ENCODE measurements at regions not wholly inside any gene's neighbourhood (a gene's known extent, or its start where the extent isn't known, plus 50 kb on each side); places are given as distances from the start of the nearest gene placed in this dataset.
A peak's percentile ranks its signal among the peaks of the same experiment; 100 is the strongest.

DNA sequence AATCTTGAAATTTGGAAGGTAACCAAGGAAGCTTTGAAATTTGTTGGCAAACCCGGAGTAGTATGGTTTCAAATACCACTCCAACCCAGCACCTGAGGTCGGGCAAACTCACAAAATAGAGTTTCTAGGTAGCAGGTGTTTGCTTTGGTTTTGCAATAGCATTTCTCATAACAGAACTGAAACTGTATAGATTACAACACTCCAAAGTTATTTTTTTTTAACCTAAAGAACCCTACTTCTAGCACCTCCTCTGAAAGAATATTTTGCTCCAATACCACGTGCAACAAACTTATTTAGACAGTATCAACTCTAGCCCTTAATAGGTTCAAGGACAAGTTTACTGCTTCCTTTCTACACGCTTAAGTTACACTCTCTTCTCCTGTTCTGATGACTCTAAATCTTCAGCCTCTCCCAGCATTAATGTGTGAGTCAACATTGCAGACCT is 178.5 kb upstream of the FMN2 start:
- WGBS (ENCODE audit: insufficient coverage) = 0% methylated on average over 1 of the region's 4 CpGs
- Mint-ChIP-seq H3K9me3 (no peaks in the 10 kb centered on the region), H3K4me3 (no peak overlapping the region), H3K27me3 (ENCODE audit: low read depth in 3 of 3) (peaks cover 0 to 2% (median 0%) of the 10 kb centered on the region in 3 donors), H3K27ac (no peak overlapping the region), H3K36me3 (no peaks in the 10 kb centered on the region), H3K4me1 (peaks cover 55% of the 10 kb centered on the region)
- peak in 1 of 3 donors; percentile 11 for DNase-seq
- Histone ChIP-seq H3K4me3 (replicated peaks in 1 of 3; ENCODE audit: low read depth in 2 of 3, low read length in 3 of 3) (no peak overlapping the region), H3K4me1 (ENCODE audit: control insufficient read depth in 1 of 2, insufficient read depth in 2 of 2, low read length in 2 of 2) (peaks cover 46 to 63% of the 10 kb centered on the region in 2 donors), H3K4me2 (replicated peaks; ENCODE audit: extremely low read depth, low read length, poor library complexity, severe bottlenecking) (no peak overlapping the region), H3K9me3 (replicated peaks in 1 of 2; ENCODE audit: control insufficient read depth in 1 of 2, insufficient read depth in 1 of 2, low read length in 2 of 2) (no peaks in the 10 kb centered on the region), H3K9ac (ENCODE audit: insufficient read depth, low read length, poor library complexity, severe bottlenecking) (no peak overlapping the region), H3K27me3 (ENCODE audit: control insufficient read depth in 2 of 2, insufficient read depth in 2 of 2, low read length in 2 of 2) (no peaks in the 10 kb centered on the region), H3K36me3 (replicated peaks in 1 of 2; ENCODE audit: control insufficient read depth in 1 of 2, insufficient read depth in 2 of 2, low read length in 2 of 2) (no peaks in the 10 kb centered on the region), H4K20me1 (ENCODE audit: insufficient read depth, low read length) (no peaks in the 10 kb centered on the region), H3K79me2 (ENCODE audit: insufficient read depth, low read length) (no peaks in the 10 kb centered on the region), H2AFZ (ENCODE audit: insufficient read depth, low read depth, low read length, poor library complexity, severe bottlenecking) (no peak overlapping the region), H3K27ac (ENCODE audit: low read depth in 1 of 2, low read length in 2 of 2) (no peak overlapping the region)
- intact Hi-C loops (cut with micrococcal nuclease) = no loop called here
- TF ChIP-seq, protein P1, sequence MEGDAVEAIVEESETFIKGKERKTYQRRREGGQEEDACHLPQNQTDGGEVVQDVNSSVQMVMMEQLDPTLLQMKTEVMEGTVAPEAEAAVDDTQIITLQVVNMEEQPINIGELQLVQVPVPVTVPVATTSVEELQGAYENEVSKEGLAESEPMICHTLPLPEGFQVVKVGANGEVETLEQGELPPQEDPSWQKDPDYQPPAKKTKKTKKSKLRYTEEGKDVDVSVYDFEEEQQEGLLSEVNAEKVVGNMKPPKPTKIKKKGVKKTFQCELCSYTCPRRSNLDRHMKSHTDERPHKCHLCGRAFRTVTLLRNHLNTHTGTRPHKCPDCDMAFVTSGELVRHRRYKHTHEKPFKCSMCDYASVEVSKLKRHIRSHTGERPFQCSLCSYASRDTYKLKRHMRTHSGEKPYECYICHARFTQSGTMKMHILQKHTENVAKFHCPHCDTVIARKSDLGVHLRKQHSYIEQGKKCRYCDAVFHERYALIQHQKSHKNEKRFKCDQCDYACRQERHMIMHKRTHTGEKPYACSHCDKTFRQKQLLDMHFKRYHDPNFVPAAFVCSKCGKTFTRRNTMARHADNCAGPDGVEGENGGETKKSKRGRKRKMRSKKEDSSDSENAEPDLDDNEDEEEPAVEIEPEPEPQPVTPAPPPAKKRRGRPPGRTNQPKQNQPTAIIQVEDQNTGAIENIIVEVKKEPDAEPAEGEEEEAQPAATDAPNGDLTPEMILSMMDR (IDR thresholded peaks at IDR 0.05) = no peak

DNA sequence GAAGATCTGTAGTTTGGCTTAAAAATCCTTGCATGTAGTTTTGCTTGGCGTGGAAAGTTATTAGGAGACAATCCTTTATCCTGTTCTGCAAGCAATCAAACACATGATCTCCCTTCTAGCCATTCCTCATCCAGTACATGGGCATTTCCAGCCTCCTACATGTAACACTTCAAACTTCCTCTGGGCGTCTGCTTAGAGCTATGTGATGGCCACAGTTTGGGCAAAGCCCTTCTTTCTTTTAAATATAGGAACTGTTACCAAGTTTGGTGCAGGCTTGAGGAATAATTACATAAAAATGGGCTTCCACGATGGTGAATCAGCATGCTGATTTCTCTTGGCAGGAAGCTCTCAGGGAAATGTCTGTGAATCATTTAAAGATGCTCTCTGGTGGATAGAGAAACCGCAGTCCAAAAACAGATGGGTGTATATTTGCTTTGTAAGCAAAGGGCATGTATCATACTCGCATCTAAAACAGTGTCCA is 176.9 kb upstream of the FMN2 start:
- peak overlapping the region in 1 of 7 donors; percentile 36 for H3K27ac Mint-ChIP-seq
- H3K4me1 Mint-ChIP-seq = peaks cover 49% of the 10 kb centered on the region
- TF ChIP-seq, protein P1 (IDR thresholded peaks at IDR 0.05) = peak; percentile 15
- Histone ChIP-seq H3K4me2 (replicated peaks; ENCODE audit: extremely low read depth, low read length, poor library complexity, severe bottlenecking) (no peak overlapping the region), H3K27me3 (ENCODE audit: control insufficient read depth in 2 of 2, insufficient read depth in 2 of 2, low read length in 2 of 2) (no peaks in the 10 kb centered on the region), H3K79me2 (ENCODE audit: insufficient read depth, low read length) (no peaks in the 10 kb centered on the region), H3K36me3 (replicated peaks in 1 of 2; ENCODE audit: control insufficient read depth in 1 of 2, insufficient read depth in 2 of 2, low read length in 2 of 2) (no peaks in the 10 kb centered on the region), H3K9me3 (replicated peaks in 1 of 2; ENCODE audit: control insufficient read depth in 1 of 2, insufficient read depth in 1 of 2, low read length in 2 of 2) (no peaks in the 10 kb centered on the region), H3K4me1 (ENCODE audit: control insufficient read depth in 1 of 2, insufficient read depth in 2 of 2, low read length in 2 of 2) (peaks cover 35 to 48% of the 10 kb centered on the region in 2 donors), H3K9ac (ENCODE audit: insufficient read depth, low read length, poor library complexity, severe bottlenecking) (no peak overlapping the region), H4K20me1 (ENCODE audit: insufficient read depth, low read length) (no peaks in the 10 kb centered on the region), H3K27ac (ENCODE audit: low read depth in 1 of 2, low read length in 2 of 2) (no peak overlapping the region), H3K4me3 (replicated peaks in 1 of 3; ENCODE audit: low read depth in 2 of 3, low read length in 3 of 3) (no peak overlapping the region), H2AFZ (ENCODE audit: insufficient read depth, low read depth, low read length, poor library complexity, severe bottlenecking) (no peak overlapping the region)
- no peaks in the 10 kb centered on the region for H3K36me3 Mint-ChIP-seq
- H3K4me3 Mint-ChIP-seq = no peak overlapping the region
- intact Hi-C loops (cut with micrococcal nuclease) = no loop called here
- DNase-seq = peak; percentile 50 to 86 (median 57)
- WGBS (ENCODE audit: insufficient coverage) = 0% methylated on average over 1 of the region's 5 CpGs
- no peaks in the 10 kb centered on the region for H3K9me3 Mint-ChIP-seq
- H3K27me3 Mint-ChIP-seq (ENCODE audit: low read depth in 3 of 3) = peaks cover 0 to 2% (median 0%) of the 10 kb centered on the region in 3 donors

Measured in CD14-positive monocyte (primary cell).